ENCODE measurements at regions not wholly inside any gene's neighbourhood (a gene's known extent, or its start where the extent isn't known, plus 50 kb on each side); places are given as distances from the start of the nearest gene placed in this dataset.
"Not testable (repeated sequence)": the region's sequence is repeated elsewhere in the genome, so short reads cannot be mapped to it uniquely, and the experiment has no call there.

DNA sequence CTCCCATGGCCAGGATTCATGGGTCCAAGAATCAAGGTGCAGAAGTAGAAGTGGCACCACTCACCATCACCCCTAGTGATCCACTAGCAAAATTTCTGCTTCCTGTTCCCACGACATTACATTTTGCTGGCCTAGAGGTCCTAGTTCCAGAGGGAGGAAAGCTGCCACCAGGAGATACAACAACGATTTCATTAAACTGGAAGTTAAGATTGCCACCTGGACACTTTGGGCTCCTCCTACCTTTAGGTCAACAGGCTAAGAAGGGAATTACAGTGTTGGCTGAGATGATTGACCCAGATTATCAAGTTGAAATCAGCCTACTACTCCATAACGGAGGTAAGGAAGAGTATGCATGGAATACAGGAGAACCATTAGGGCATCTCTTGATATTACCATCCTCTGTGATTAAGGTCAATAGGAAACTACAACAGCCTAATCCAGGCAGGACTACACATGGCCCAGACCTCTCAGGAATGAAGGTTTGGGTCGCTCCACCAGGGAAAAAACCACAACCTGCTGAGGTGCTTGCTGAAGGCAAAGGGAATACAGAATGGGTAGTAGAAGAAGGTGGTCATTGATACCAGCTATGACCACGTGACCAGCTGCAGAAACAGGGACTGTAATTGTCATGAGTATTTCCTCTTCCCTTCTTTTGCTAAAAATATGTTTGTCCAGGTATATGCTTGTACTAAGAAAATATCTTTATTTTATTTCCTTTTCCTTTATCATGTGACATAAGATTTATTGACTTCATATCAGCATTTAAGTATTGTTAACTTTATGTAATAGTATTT is 208.3 kb upstream of the HES1 start:
- not testable (repeated sequence) for H3K27me3 Mint-ChIP-seq (ENCODE audit: insufficient read depth, low read depth, poor library complexity); H3K4me1 ChIP-seq (ENCODE audit: insufficient read depth); H3K4me3 ChIP-seq; DNase-seq (ENCODE audit: low spot score); H3K27ac Mint-ChIP-seq; H3K27ac ChIP-seq (ENCODE audit: low read depth); H3K4me1 Mint-ChIP-seq; H3K79me2 ChIP-seq (replicated peaks; ENCODE audit: insufficient read depth); H3K36me3 ChIP-seq (ENCODE audit: insufficient read depth); H3F3A ChIP-seq (replicated peaks; ENCODE audit: low read depth); ATAC-seq; H3K27me3 ChIP-seq (ENCODE audit: insufficient read depth); H3K9me2 ChIP-seq (ENCODE audit: insufficient read depth); H3K36me3 Mint-ChIP-seq (ENCODE audit: low read depth); H3K4me3 Mint-ChIP-seq; H3K4me2 ChIP-seq; H4K20me1 ChIP-seq (replicated peaks; ENCODE audit: insufficient read depth); H2AFZ ChIP-seq
- H3K9me3 Mint-ChIP-seq = peaks cover 22% of the 10 kb centered on the region

DNA sequence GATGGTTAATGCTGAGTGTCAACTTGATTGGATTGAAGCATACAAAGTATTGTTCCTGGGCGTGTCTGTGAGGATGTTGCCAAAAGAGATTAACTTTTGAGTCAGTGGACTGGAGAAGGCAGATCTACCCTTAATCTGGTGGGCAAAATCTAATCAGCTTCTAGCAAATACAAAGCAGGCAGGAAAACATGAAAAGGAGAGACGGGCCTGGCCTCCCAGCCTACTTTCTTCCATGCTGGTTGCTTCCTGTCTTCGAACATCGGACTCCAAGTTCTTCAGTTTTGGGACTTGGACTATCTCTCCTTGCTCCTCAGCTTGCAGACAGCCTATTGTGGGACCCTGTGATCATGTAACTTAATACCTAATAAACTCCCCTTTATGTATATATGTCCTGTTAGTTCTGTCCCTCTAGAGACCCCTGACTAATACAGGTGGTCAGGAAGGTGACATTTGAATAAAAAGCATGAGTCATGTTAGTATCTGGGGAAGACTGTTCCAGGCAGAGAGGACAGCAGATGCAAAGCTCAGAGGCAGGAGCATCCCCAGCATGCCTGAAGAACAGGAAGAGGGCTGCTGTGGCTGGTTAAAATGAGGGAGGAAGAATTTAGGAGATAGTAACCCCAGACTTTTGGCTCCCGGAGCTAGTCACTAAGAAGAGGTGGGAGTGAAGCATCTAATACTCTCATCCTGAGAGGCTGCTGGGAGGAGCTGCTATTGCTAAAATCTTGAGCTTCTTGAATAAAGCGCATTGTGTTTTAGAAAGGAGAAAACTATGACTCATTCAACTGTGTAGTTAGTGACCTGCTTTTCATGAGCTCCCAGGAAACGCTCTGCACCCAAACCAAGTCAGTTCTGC is 207.4 kb upstream of the HES1 start:
- Mint-ChIP-seq H3K4me1 (peaks cover 2% of the 10 kb centered on the region; the same call in 1 of the 3 replicates), H3K27ac (no peak overlapping the region), H3K27me3 (ENCODE audit: insufficient read depth, low read depth, poor library complexity) (peaks cover 2% of the 10 kb centered on the region), H3K9me3 (peaks cover 15% of the 10 kb centered on the region), H3K4me3 (no peak overlapping the region), H3K36me3 (ENCODE audit: low read depth) (peaks cover 6% of the 10 kb centered on the region)
- H3K36me3 ChIP-seq (ENCODE audit: insufficient read depth) = no peaks in the 10 kb centered on the region
- no peaks in the 10 kb centered on the region for H3F3A ChIP-seq (replicated peaks; ENCODE audit: low read depth)
- no peak overlapping the region for H2AFZ ChIP-seq
- H3K79me2 ChIP-seq (replicated peaks; ENCODE audit: insufficient read depth) = no peaks in the 10 kb centered on the region
- ATAC-seq (no peak), DNase-seq (ENCODE audit: low spot score) (no peak)
- no peaks in the 10 kb centered on the region for H3K27me3 ChIP-seq (ENCODE audit: insufficient read depth)
- no peak overlapping the region for H3K4me2 ChIP-seq
- H3K27ac ChIP-seq (ENCODE audit: low read depth) = no peak overlapping the region
- no peaks in the 10 kb centered on the region for H3K4me1 ChIP-seq (ENCODE audit: insufficient read depth)
- no peaks in the 10 kb centered on the region for H4K20me1 ChIP-seq (replicated peaks; ENCODE audit: insufficient read depth)
- H3K9me2 ChIP-seq (ENCODE audit: insufficient read depth) = no peaks in the 10 kb centered on the region
- no peak overlapping the region for H3K4me3 ChIP-seq
- no peak for TF ChIP-seq JUNB (IDR thresholded peaks at IDR 0.05; ENCODE audit: unreplicated experiment)
- TF ChIP-seq EZH2 (IDR thresholded peaks at IDR 0.05; ENCODE audit: low read depth, unreplicated experiment) = no peak
- TF ChIP-seq, protein P1, sequence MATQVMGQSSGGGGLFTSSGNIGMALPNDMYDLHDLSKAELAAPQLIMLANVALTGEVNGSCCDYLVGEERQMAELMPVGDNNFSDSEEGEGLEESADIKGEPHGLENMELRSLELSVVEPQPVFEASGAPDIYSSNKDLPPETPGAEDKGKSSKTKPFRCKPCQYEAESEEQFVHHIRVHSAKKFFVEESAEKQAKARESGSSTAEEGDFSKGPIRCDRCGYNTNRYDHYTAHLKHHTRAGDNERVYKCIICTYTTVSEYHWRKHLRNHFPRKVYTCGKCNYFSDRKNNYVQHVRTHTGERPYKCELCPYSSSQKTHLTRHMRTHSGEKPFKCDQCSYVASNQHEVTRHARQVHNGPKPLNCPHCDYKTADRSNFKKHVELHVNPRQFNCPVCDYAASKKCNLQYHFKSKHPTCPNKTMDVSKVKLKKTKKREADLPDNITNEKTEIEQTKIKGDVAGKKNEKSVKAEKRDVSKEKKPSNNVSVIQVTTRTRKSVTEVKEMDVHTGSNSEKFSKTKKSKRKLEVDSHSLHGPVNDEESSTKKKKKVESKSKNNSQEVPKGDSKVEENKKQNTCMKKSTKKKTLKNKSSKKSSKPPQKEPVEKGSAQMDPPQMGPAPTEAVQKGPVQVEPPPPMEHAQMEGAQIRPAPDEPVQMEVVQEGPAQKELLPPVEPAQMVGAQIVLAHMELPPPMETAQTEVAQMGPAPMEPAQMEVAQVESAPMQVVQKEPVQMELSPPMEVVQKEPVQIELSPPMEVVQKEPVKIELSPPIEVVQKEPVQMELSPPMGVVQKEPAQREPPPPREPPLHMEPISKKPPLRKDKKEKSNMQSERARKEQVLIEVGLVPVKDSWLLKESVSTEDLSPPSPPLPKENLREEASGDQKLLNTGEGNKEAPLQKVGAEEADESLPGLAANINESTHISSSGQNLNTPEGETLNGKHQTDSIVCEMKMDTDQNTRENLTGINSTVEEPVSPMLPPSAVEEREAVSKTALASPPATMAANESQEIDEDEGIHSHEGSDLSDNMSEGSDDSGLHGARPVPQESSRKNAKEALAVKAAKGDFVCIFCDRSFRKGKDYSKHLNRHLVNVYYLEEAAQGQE (IDR thresholded peaks at IDR 0.05; ENCODE audit: unreplicated experiment) = no peak
- TF ChIP-seq CREB1 (CRISPR knock-in tag; IDR thresholded peaks at IDR 0.05; ENCODE audit: low read depth) = no peak
- no peak for TF ChIP-seq EZH2phosphoT487 (IDR thresholded peaks at IDR 0.05; ENCODE audit: unreplicated experiment)
- no peak for TF ChIP-seq NANOG (IDR thresholded peaks at IDR 0.05; ENCODE audit: borderline replicate concordance)
- TF ChIP-seq, protein P2, sequence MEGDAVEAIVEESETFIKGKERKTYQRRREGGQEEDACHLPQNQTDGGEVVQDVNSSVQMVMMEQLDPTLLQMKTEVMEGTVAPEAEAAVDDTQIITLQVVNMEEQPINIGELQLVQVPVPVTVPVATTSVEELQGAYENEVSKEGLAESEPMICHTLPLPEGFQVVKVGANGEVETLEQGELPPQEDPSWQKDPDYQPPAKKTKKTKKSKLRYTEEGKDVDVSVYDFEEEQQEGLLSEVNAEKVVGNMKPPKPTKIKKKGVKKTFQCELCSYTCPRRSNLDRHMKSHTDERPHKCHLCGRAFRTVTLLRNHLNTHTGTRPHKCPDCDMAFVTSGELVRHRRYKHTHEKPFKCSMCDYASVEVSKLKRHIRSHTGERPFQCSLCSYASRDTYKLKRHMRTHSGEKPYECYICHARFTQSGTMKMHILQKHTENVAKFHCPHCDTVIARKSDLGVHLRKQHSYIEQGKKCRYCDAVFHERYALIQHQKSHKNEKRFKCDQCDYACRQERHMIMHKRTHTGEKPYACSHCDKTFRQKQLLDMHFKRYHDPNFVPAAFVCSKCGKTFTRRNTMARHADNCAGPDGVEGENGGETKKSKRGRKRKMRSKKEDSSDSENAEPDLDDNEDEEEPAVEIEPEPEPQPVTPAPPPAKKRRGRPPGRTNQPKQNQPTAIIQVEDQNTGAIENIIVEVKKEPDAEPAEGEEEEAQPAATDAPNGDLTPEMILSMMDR (conservative IDR thresholded peaks at IDR 0.05; ENCODE audit: low read depth in 2 of 2) = no peak
- TF ChIP-seq, protein P3, sequence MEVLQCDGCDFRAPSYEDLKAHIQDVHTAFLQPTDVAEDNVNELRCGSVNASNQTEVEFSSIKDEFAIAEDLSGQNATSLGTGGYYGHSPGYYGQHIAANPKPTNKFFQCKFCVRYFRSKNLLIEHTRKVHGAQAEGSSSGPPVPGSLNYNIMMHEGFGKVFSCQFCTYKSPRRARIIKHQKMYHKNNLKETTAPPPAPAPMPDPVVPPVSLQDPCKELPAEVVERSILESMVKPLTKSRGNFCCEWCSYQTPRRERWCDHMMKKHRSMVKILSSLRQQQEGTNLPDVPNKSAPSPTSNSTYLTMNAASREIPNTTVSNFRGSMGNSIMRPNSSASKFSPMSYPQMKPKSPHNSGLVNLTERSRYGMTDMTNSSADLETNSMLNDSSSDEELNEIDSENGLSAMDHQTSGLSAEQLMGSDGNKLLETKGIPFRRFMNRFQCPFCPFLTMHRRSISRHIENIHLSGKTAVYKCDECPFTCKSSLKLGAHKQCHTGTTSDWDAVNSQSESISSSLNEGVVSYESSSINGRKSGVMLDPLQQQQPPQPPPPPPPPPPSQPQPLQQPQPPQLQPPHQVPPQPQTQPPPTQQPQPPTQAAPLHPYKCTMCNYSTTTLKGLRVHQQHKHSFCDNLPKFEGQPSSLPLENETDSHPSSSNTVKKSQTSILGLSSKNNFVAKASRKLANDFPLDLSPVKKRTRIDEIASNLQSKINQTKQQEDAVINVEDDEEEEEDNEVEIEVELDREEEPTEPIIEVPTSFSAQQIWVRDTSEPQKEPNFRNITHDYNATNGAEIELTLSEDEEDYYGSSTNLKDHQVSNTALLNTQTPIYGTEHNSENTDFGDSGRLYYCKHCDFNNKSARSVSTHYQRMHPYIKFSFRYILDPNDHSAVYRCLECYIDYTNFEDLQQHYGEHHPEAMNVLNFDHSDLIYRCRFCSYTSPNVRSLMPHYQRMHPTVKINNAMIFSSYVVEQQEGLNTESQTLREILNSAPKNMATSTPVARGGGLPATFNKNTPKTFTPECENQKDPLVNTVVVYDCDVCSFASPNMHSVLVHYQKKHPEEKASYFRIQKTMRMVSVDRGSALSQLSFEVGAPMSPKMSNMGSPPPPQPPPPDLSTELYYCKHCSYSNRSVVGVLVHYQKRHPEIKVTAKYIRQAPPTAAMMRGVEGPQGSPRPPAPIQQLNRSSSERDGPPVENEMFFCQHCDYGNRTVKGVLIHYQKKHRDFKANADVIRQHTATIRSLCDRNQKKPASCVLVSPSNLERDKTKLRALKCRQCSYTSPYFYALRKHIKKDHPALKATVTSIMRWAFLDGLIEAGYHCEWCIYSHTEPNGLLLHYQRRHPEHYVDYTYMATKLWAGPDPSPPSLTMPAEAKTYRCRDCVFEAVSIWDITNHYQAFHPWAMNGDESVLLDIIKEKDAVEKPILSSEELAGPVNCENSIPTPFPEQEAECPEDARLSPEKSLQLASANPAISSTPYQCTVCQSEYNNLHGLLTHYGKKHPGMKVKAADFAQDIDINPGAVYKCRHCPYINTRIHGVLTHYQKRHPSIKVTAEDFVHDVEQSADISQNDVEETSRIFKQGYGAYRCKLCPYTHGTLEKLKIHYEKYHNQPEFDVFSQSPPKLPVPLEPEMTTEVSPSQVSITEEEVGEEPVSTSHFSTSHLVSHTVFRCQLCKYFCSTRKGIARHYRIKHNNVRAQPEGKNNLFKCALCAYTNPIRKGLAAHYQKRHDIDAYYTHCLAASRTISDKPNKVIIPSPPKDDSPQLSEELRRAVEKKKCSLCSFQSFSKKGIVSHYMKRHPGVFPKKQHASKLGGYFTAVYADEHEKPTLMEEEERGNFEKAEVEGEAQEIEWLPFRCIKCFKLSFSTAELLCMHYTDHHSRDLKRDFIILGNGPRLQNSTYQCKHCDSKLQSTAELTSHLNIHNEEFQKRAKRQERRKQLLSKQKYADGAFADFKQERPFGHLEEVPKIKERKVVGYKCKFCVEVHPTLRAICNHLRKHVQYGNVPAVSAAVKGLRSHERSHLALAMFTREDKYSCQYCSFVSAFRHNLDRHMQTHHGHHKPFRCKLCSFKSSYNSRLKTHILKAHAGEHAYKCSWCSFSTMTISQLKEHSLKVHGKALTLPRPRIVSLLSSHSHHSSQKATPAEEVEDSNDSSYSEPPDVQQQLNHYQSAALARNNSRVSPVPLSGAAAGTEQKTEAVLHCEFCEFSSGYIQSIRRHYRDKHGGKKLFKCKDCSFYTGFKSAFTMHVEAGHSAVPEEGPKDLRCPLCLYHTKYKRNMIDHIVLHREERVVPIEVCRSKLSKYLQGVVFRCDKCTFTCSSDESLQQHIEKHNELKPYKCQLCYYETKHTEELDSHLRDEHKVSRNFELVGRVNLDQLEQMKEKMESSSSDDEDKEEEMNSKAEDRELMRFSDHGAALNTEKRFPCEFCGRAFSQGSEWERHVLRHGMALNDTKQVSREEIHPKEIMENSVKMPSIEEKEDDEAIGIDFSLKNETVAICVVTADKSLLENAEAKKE (CRISPR knock-in tag; IDR thresholded peaks at IDR 0.05) = no peak
